IPS-NIHi11 (cell line): ENCODE measurements at regions not wholly inside any gene's neighbourhood (a gene's known extent, or its start where the extent isn't known, plus 50 kb on each side); places are given as distances from the start of the nearest gene placed in this dataset.

Experiments used
- DNase-seq: peaks from one replicate; pipeline ENCODE4 v3.0.0; 2012; ENCODE audit warnings: mixed read lengths, low spot score

- DNase-seq, result no peak
These were observed 57.3 kb upstream of the CBLN2 start for GRCh38 chr18:72601481-72601880.
